ENCODE measurements at regions not wholly inside any gene's neighbourhood (a gene's known extent, or its start where the extent isn't known, plus 50 kb on each side); places are given as distances from the start of the nearest gene placed in this dataset.

GRCh38 chr1:191490303-191490702, 668.0 kb upstream of the RGS18 start:
- Histone ChIP-seq H3K4me1 (no peaks in the 10 kb centered on the region), H3K27ac (no peak overlapping the region), H3K36me3 (no peaks in the 10 kb centered on the region), H3K27me3 (no peaks in the 10 kb centered on the region), H3K9me3 (no peaks in the 10 kb centered on the region), H3K4me3 (no peak overlapping the region)
- TF ChIP-seq EP300 (IDR thresholded peaks at IDR 0.05) = no peak
- no peak for TF ChIP-seq POLR2AphosphoS5 (IDR thresholded peaks at IDR 0.05)
- no peak for TF ChIP-seq POLR2A (IDR thresholded peaks at IDR 0.05)
- no peak for TF ChIP-seq CTCF (IDR thresholded peaks at IDR 0.05)
- WGBS, 2 donors = 73 to 76% methylated on average over 2 of the region's 2 CpGs
- no peak for DNase-seq
- intact Hi-C loops (cut with DNase I) = no loop called here

GRCh38 chr1:191495040-191495439, 663.2 kb upstream of the RGS18 start:
- H3K4me1 ChIP-seq = no peaks in the 10 kb centered on the region
- H3K9me3 ChIP-seq = no peaks in the 10 kb centered on the region
- H3K4me3 ChIP-seq = no peak overlapping the region
- intact Hi-C loops (cut with DNase I) = no loop called here
- no peak for TF ChIP-seq CTCF (IDR thresholded peaks at IDR 0.05)
- no peak for TF ChIP-seq POLR2AphosphoS5 (IDR thresholded peaks at IDR 0.05)
- TF ChIP-seq EP300 (IDR thresholded peaks at IDR 0.05) = no peak
- TF ChIP-seq POLR2A (IDR thresholded peaks at IDR 0.05) = no peak
- no peak overlapping the region for H3K27ac ChIP-seq
- no peaks in the 10 kb centered on the region for H3K27me3 ChIP-seq
- 53 to 71% methylated on average over 2 of the region's 2 CpGs for WGBS, 2 donors
- H3K36me3 ChIP-seq = no peaks in the 10 kb centered on the region
- no peak for DNase-seq

- Histone ChIP-seq H3K9me3 (no peaks in the 10 kb centered on the region), H3K4me1 (no peaks in the 10 kb centered on the region), H3K36me3 (no peaks in the 10 kb centered on the region), H3K27ac (no peak overlapping the region), H3K27me3 (no peaks in the 10 kb centered on the region), H3K4me3 (no peak overlapping the region)
- intact Hi-C loops (cut with DNase I) = no loop called here
- no peak for DNase-seq
- no peak for TF ChIP-seq POLR2AphosphoS5 (IDR thresholded peaks at IDR 0.05)
- TF ChIP-seq POLR2A (IDR thresholded peaks at IDR 0.05) = no peak
- TF ChIP-seq CTCF (IDR thresholded peaks at IDR 0.05) = no peak
- no peak for TF ChIP-seq EP300 (IDR thresholded peaks at IDR 0.05)
These were observed 659.9 kb upstream of the RGS18 start for GRCh38 chr1:191498318-191498717.

- Histone ChIP-seq H3K4me3 (no peak overlapping the region), H3K36me3 (no peaks in the 10 kb centered on the region), H3K4me1 (no peaks in the 10 kb centered on the region), H3K27ac (no peak overlapping the region), H3K9me3 (no peaks in the 10 kb centered on the region), H3K27me3 (no peaks in the 10 kb centered on the region)
- intact Hi-C loops (cut with DNase I) = no loop called here
- no peak for DNase-seq
- no peak for TF ChIP-seq POLR2AphosphoS5 (IDR thresholded peaks at IDR 0.05)
- no peak for TF ChIP-seq POLR2A (IDR thresholded peaks at IDR 0.05)
- no peak for TF ChIP-seq CTCF (IDR thresholded peaks at IDR 0.05)
- no peak for TF ChIP-seq EP300 (IDR thresholded peaks at IDR 0.05)
- 69 to 82% methylated on average over 3 of the region's 3 CpGs for WGBS, 2 donors
These were observed 659.4 kb upstream of the RGS18 start for GRCh38 chr1:191498825-191499224.

GRCh38 chr1:191504999-191505398, 653.3 kb upstream of the RGS18 start:
- Histone ChIP-seq H3K9me3 (no peaks in the 10 kb centered on the region), H3K36me3 (no peaks in the 10 kb centered on the region), H3K27ac (no peak overlapping the region), H3K27me3 (no peaks in the 10 kb centered on the region), H3K4me1 (no peaks in the 10 kb centered on the region), H3K4me3 (no peak overlapping the region)
- intact Hi-C loops (cut with DNase I) = no loop called here
- no peak for DNase-seq
- TF ChIP-seq POLR2A (IDR thresholded peaks at IDR 0.05) = no peak
- no peak for TF ChIP-seq POLR2AphosphoS5 (IDR thresholded peaks at IDR 0.05)
- TF ChIP-seq CTCF (IDR thresholded peaks at IDR 0.05) = no peak
- no peak for TF ChIP-seq EP300 (IDR thresholded peaks at IDR 0.05)
